Urinary bladder (tissue), 3 donors: ENCODE measurements at regions not wholly inside any gene's neighbourhood (a gene's known extent, or its start where the extent isn't known, plus 50 kb on each side); places are given as distances from the start of the nearest gene placed in this dataset.
"Not testable (repeated sequence)": the region's sequence is repeated elsewhere in the genome, so short reads cannot be mapped to it uniquely, and the experiment has no call there.

ENCODE experiments used
- DNase-seq: peaks from one replicate; pipeline ENCODE4 v3.0.0-alpha.2; 2015; ENCODE audit errors: extremely low spot score
- H3K27ac ChIP-seq: one replicate; pipeline ENCODE4 v1.5.1; 2013; ENCODE audit warnings: low read depth, mild to moderate bottlenecking, moderate library complexity
- H3K36me3 ChIP-seq: one replicate; pipeline ENCODE4 v1.6.1; 2013; ENCODE audit warnings: mild to moderate bottlenecking, moderate library complexity; ENCODE audit not compliant: insufficient read depth
- H3K4me1 ChIP-seq: one replicate; pipeline ENCODE4 v1.6.1; 2013; ENCODE audit warnings: mild to moderate bottlenecking, moderate library complexity; ENCODE audit not compliant: insufficient read depth
- H3K4me3 ChIP-seq: one replicate; pipeline ENCODE4 v1.5.1; 2013; ENCODE audit warnings: low read depth, low read length
- WGBS: extraction: QIAGEN DNeasy Blood & Tissue Kit; methylation state at CpG from one replicate; pipeline ENCODE4 v1.1.7; 2013; 5-methylcytosine and 5-hydroxymethylcytosine counted together
- donor health status: healthy with polysubstance abuse.
- donor health status: healthy.

- WGBS: 97% methylated on average over 1 of the region's 1 CpG
- Histone ChIP-seq H3K36me3 (no peaks in the 10 kb centered on the region), H3K4me1 (no peaks in the 10 kb centered on the region), H3K4me3 (no peak overlapping the region), H3K27ac (no peak overlapping the region)
- DNase-seq: no peak
Measured at GRCh38 chr5:106254784-106255183, 1416.0 kb downstream of the EFNA5 start.

- not testable (repeated sequence) for DNase-seq, H3K4me3 ChIP-seq, H3K27ac ChIP-seq, H3K36me3 ChIP-seq, H3K4me1 ChIP-seq
- WGBS: 95% methylated on average over 46 of the region's 46 CpGs
Measured at GRCh38 chr5:106246044-106246745, 1424.5 kb downstream of the EFNA5 start.

GRCh38 chr5:106241409-106241808 lies 1429.3 kb downstream of the EFNA5 start:
- Histone ChIP-seq H3K27ac (no peak overlapping the region), H3K36me3 (no peaks in the 10 kb centered on the region), H3K4me1 (no peaks in the 10 kb centered on the region), H3K4me3 (no peak overlapping the region)
- no peak for DNase-seq

GRCh38 chr5:106205916-106206571 lies 1464.7 kb downstream of the EFNA5 start:
- H3K4me1 ChIP-seq: no peaks in the 10 kb centered on the region
- H3K4me3 ChIP-seq: no peak overlapping the region
- H3K36me3 ChIP-seq: no peaks in the 10 kb centered on the region
- no peak for DNase-seq
- no peak overlapping the region for H3K27ac ChIP-seq
- WGBS: 97% methylated on average over 25 of the region's 25 CpGs

- WGBS: 33% methylated on average over 2 of the region's 2 CpGs
- H3K4me3 ChIP-seq: no peak overlapping the region
- no peaks in the 10 kb centered on the region for H3K4me1 ChIP-seq
- no peaks in the 10 kb centered on the region for H3K36me3 ChIP-seq
- H3K27ac ChIP-seq: no peak overlapping the region
- DNase-seq: no peak
Measured at GRCh38 chr5:106202035-106202434, 1468.7 kb downstream of the EFNA5 start.

GRCh38 chr5:106200971-106201370 lies 1469.8 kb downstream of the EFNA5 start:
- Histone ChIP-seq H3K4me1 (no peaks in the 10 kb centered on the region), H3K4me3 (no peak overlapping the region), H3K27ac (no peak overlapping the region), H3K36me3 (no peaks in the 10 kb centered on the region)
- 91% methylated on average over 4 of the region's 4 CpGs for WGBS
- DNase-seq: no peak

GRCh38 chr5:106195679-106196474 lies 1474.9 kb downstream of the EFNA5 start:
- no peak for DNase-seq
- H3K4me3 ChIP-seq: no peak overlapping the region
- WGBS: 80% methylated on average over 5 of the region's 5 CpGs
- no peaks in the 10 kb centered on the region for H3K4me1 ChIP-seq
- H3K36me3 ChIP-seq: no peaks in the 10 kb centered on the region
- no peak overlapping the region for H3K27ac ChIP-seq

- no peak overlapping the region for H3K4me3 ChIP-seq
- no peak for DNase-seq
- 83% methylated on average over 3 of the region's 3 CpGs for WGBS
- H3K4me1 ChIP-seq: no peaks in the 10 kb centered on the region
- H3K27ac ChIP-seq: no peak overlapping the region
- no peaks in the 10 kb centered on the region for H3K36me3 ChIP-seq
Measured at GRCh38 chr5:106189121-106189809, 1481.5 kb downstream of the EFNA5 start.

GRCh38 chr5:106185661-106186081 lies 1485.1 kb downstream of the EFNA5 start:
- Histone ChIP-seq H3K4me3 (no peak overlapping the region), H3K27ac (no peak overlapping the region), H3K36me3 (no peaks in the 10 kb centered on the region), H3K4me1 (no peaks in the 10 kb centered on the region)
- no peak for DNase-seq
- WGBS: 92% methylated on average over 3 of the region's 3 CpGs

GRCh38 chr5:106174903-106175302 lies 1495.8 kb downstream of the EFNA5 start:
- WGBS: 93% methylated on average over 3 of the region's 3 CpGs
- no peak overlapping the region for H3K4me3 ChIP-seq

GRCh38 chr5:106172681-106173532 lies 1497.8 kb downstream of the EFNA5 start:
- Histone ChIP-seq H3K4me3 (no peak overlapping the region), H3K27ac (no peak overlapping the region), H3K36me3 (no peaks in the 10 kb centered on the region), H3K4me1 (no peaks in the 10 kb centered on the region)
- 85% methylated on average over 7 of the region's 7 CpGs for WGBS
- DNase-seq: no peak

More at GRCh38 chr5:106174903-106175302, 1495.8 kb downstream of the EFNA5 start:
- DNase-seq: no peak
- no peaks in the 10 kb centered on the region for H3K36me3 ChIP-seq
- H3K27ac ChIP-seq: no peak overlapping the region
- no peaks in the 10 kb centered on the region for H3K4me1 ChIP-seq

GRCh38 chr5:106171708-106172107 lies 1499.0 kb downstream of the EFNA5 start:
- Histone ChIP-seq H3K4me3 (no peak overlapping the region), H3K36me3 (no peaks in the 10 kb centered on the region), H3K4me1 (no peaks in the 10 kb centered on the region), H3K27ac (no peak overlapping the region)
- WGBS: 93% methylated on average over 2 of the region's 2 CpGs
- DNase-seq: no peak

GRCh38 chr5:106171132-106171531 lies 1499.6 kb downstream of the EFNA5 start:
- no peak overlapping the region for H3K27ac ChIP-seq
- DNase-seq: no peak
- no peak overlapping the region for H3K4me3 ChIP-seq
- no peaks in the 10 kb centered on the region for H3K4me1 ChIP-seq
- no peaks in the 10 kb centered on the region for H3K36me3 ChIP-seq
